H1 (cell line): ENCODE measurements at regions not wholly inside any gene's neighbourhood (a gene's known extent, or its start where the extent isn't known, plus 50 kb on each side); places are given as distances from the start of the nearest gene placed in this dataset.

Source experiments
- CHD1 ChIP-seq: IDR thresholded peaks from 2 replicates; pipeline ENCODE4 v1.6.1; 2012; ENCODE audit warnings: low read depth, low read length, improper control_type of control experiment
- CTBP2 ChIP-seq: IDR thresholded peaks from 2 replicates; pipeline ENCODE4 v1.7.0; 2011; ENCODE audit warnings: borderline replicate concordance, mild to moderate bottlenecking, moderate library complexity, mixed read lengths, low read length; ENCODE audit not compliant: insufficient read depth, insufficient read length
- HDAC6 ChIP-seq: IDR thresholded peaks from one replicate; pipeline ENCODE4 v1.7.1; 2012; ENCODE audit warnings: low read depth, mild to moderate bottlenecking, inconsistent platforms, low read length, moderate library complexity
- KDM5A ChIP-seq: fragments of 200-600 bp; IDR thresholded peaks from 2 replicates; pipeline ENCODE4 v1.7.1; 2012; ENCODE audit warnings: mild to moderate bottlenecking, low read length, inconsistent platforms, mixed read lengths
- NANOG ChIP-seq: IDR thresholded peaks from 2 replicates; pipeline ENCODE4 v1.6.1; 2011; ENCODE audit warnings: low read length, low read depth, mild to moderate bottlenecking, inconsistent platforms; ENCODE audit not compliant: insufficient read depth, poor library complexity, severe bottlenecking
- SIN3A ChIP-seq, 2 experiments: IDR thresholded peaks in 1 of 2; conservative IDR thresholded peaks in 1 of 2; 2 replicates each; pipeline ENCODE4 v1.6.1; 2011 to 2012; ENCODE audit warnings: low read length in 2 of 2, improper control_type of control experiment in 1 of 2, low read depth in 1 of 2, mild to moderate bottlenecking in 1 of 2
- SIRT6 ChIP-seq: IDR thresholded peaks from one replicate; pipeline ENCODE4 v1.7.1; 2012; ENCODE audit warnings: low read length, inconsistent platforms
- SP2 ChIP-seq: IDR thresholded peaks from 2 replicates; pipeline ENCODE4 v1.6.1; 2012; ENCODE audit warnings: mild to moderate bottlenecking, low read length, inconsistent platforms
- SP4 ChIP-seq: IDR thresholded peaks from 2 replicates; pipeline ENCODE4 v1.6.1; 2012; ENCODE audit warnings: low read length, inconsistent platforms
- USF2 ChIP-seq: IDR thresholded peaks from 2 replicates; pipeline ENCODE4 v1.6.1; 2011; ENCODE audit warnings: low read length, improper control_type of control experiment
- YY1 ChIP-seq: IDR thresholded peaks from 2 replicates; pipeline ENCODE4 v1.6.1; 2011; ENCODE audit warnings: low read depth, mild to moderate bottlenecking, low read length

GRCh38 chr5:92836855-92837755 lies 743.9 kb downstream of the NR2F1-AS1 start (continued):
- no peak for TF ChIP-seq NANOG
- no peak for TF ChIP-seq SIRT6
- TF ChIP-seq SP4 = no peak
- no peak for TF ChIP-seq YY1
- TF ChIP-seq USF2 = no peak
- TF ChIP-seq KDM5A = no peak
- no peak for TF ChIP-seq HDAC6
- TF ChIP-seq SIN3A (conservative IDR thresholded peaks at IDR 0.05 in 1 of 2, IDR thresholded peaks at IDR 0.05 in 1 of 2; ENCODE audit: low read depth in 1 of 2, low read length in 2 of 2) = no peak
- no peak for TF ChIP-seq CHD1
- no peak for TF ChIP-seq CTBP2
- no peak for TF ChIP-seq SP2
